Prostate gland (tissue), 2 donors: ENCODE measurements at regions not wholly inside any gene's neighbourhood (a gene's known extent, or its start where the extent isn't known, plus 50 kb on each side); places are given as distances from the start of the nearest gene placed in this dataset.

ENCODE experiments used
- DNase-seq: peaks from one replicate; pipeline ENCODE4 v3.0.0-alpha.2; 2019; ENCODE audit warnings: low spot score
- H3K27ac ChIP-seq, 2 donors: fragments of 200-600 bp; sonication (generic); 2 replicates each; pipeline ENCODE4 v1.5.1; 2017 to 2019
- H3K27me3 ChIP-seq: fragments of 200-600 bp; sonication (generic); replicated peaks from 2 replicates; pipeline ENCODE4 v1.5.1; 2019; ENCODE audit not compliant: insufficient read depth
- H3K36me3 ChIP-seq, 2 donors: fragments of 200-600 bp; sonication (generic); 1 replicate in 1 of 2; 2 replicates in 1 of 2; pipeline versions ENCODE4 v1.5.1 to v1.8.1; 2017 to 2019
- H3K4me1 ChIP-seq: fragments of 200-600 bp; sonication (generic); replicated peaks from 2 replicates; pipeline ENCODE4 v1.5.1; 2019
- H3K4me3 ChIP-seq, 2 donors: fragments of 200-600 bp; sonication (generic); 2 replicates each; pipeline ENCODE4 v1.5.1; 2017 to 2019
- H3K9me3 ChIP-seq: fragments of 200-600 bp; sonication (generic); 2 replicates; pipeline ENCODE4 v1.5.1; 2017
- CTCF ChIP-seq, 4 experiments: fragments of 200-600 bp in 2 of 4; fragments of 450-650 bp in 2 of 4; sonication (generic) in 2 of 4; IDR thresholded peaks; 1 replicate in 3 of 4; 2 replicates in 1 of 4; pipeline ENCODE4 v1.5.1; 2016 to 2019; ENCODE audit warnings: antibody characterized with exemption in 4 of 4, mild to moderate bottlenecking in 2 of 4, moderate library complexity in 2 of 4
- POLR2A ChIP-seq: fragments of 450-650 bp; IDR thresholded peaks from one replicate; pipeline ENCODE4 v1.6.1; 2016; ENCODE audit warnings: antibody characterized with exemption, mild to moderate bottlenecking
- POLR2AphosphoS5 ChIP-seq: sonication (generic); formaldehyde crosslinking; IDR thresholded peaks from one replicate; pipeline ENCODE4 v1.6.1; 2017; ENCODE audit warnings: antibody characterized with exemption
- WGBS: methylation state at CpG from one replicate; pipeline ENCODE4 v1.1.5; 2018; 5-methylcytosine and 5-hydroxymethylcytosine counted together
- intact Hi-C: fragments of 100-400 bp; cut with DNase I; formaldehyde crosslinking; loops from one replicate; pipeline ENCODE4 v1.14.2; 2022
- small RNA-seq, 2 donors: library from RNA; depleted of rRNA; stranded (forward); fragments of <200 nt; gene quantifications; one replicate each; pipeline ENCODE3, GENCODE V24; 2016

GRCh38 chr7:17244786-17245185 is 53.7 kb upstream of the AHR start:
- intact Hi-C loops = no loop called here

GRCh38 chr7:17247357-17247756 is 51.1 kb upstream of the AHR start:
- no peak overlapping the region for H3K4me3 ChIP-seq
- H3K27me3 ChIP-seq = no peaks in the 10 kb centered on the region

More at GRCh38 chr7:17244786-17245185, 53.7 kb upstream of the AHR start:
- no peak for DNase-seq
- no peaks in the 10 kb centered on the region for H3K36me3 ChIP-seq
- no peaks in the 10 kb centered on the region for H3K4me1 ChIP-seq
- no peaks in the 10 kb centered on the region for H3K27me3 ChIP-seq
- WGBS = 98% methylated on average over 2 of the region's 2 CpGs
- no peak overlapping the region for H3K27ac ChIP-seq
- H3K4me3 ChIP-seq = no peak overlapping the region
- H3K9me3 ChIP-seq = no peaks in the 10 kb centered on the region
- no peak for TF ChIP-seq CTCF (IDR thresholded peaks at IDR 0.05)
- TF ChIP-seq POLR2AphosphoS5 = no peak
- no peak for TF ChIP-seq POLR2A

GRCh38 chr7:17248527-17248926 is 49.9 kb upstream of the AHR start:
- Histone ChIP-seq H3K4me1 (no peaks in the 10 kb centered on the region), H3K36me3 (no peaks in the 10 kb centered on the region), H3K27me3 (no peaks in the 10 kb centered on the region), H3K9me3 (no peaks in the 10 kb centered on the region), H3K27ac (no peak overlapping the region), H3K4me3 (no peak overlapping the region)
- WGBS = 78% methylated on average over 2 of the region's 2 CpGs
- intact Hi-C loops = no loop called here
- no peak for TF ChIP-seq CTCF (IDR thresholded peaks at IDR 0.05)
- no peak for TF ChIP-seq POLR2AphosphoS5
- no peak for TF ChIP-seq POLR2A
- no peak for DNase-seq

More at GRCh38 chr7:17247357-17247756, 51.1 kb upstream of the AHR start:
- 96% methylated on average over 6 of the region's 6 CpGs for WGBS
- no peaks in the 10 kb centered on the region for H3K9me3 ChIP-seq
- no peak for DNase-seq
- H3K4me1 ChIP-seq = no peaks in the 10 kb centered on the region
- H3K27ac ChIP-seq = no peak overlapping the region
- intact Hi-C loops = no loop called here
- H3K36me3 ChIP-seq = no peaks in the 10 kb centered on the region
- TF ChIP-seq CTCF (IDR thresholded peaks at IDR 0.05) = no peak
- no peak for TF ChIP-seq POLR2AphosphoS5
- no peak for TF ChIP-seq POLR2A

Small RNA genes lying in the stretch of these regions (small RNA-seq; reads per million reads assigned to genes)
- gene RF00017 = 0 reads per million in 2 donors
